ENCODE measurements at regions not wholly inside any gene's neighbourhood (a gene's known extent, or its start where the extent isn't known, plus 50 kb on each side); places are given as distances from the start of the nearest gene placed in this dataset.

GRCh38 chr4:173782660-173783059 is 252.6 kb upstream of the HAND2 start:
- no peak for DNase-seq (ENCODE audit: low read depth, low spot score)
- no peak for TF ChIP-seq CTCF (IDR thresholded peaks at IDR 0.05; ENCODE audit: low read depth, low read length)
- peaks cover 6% of the 10 kb centered on the region for H3K9me3 ChIP-seq (ENCODE audit: control insufficient read depth, insufficient read depth, low read length)
- H3K4me3 ChIP-seq (ENCODE audit: low read depth, low read length): no peak overlapping the region
- ChIA-PET POLR2A (no interaction called here), CTCF (no interaction called here)
- no peaks in the 10 kb centered on the region for H3K27me3 ChIP-seq (ENCODE audit: control insufficient read depth, insufficient read depth, low read length)
- no peak overlapping the region for H3K27ac ChIP-seq (ENCODE audit: low read depth, low read length)

- POLR2A ChIA-PET: no interaction called here
- CTCF ChIA-PET: no interaction called here
- no peaks in the 10 kb centered on the region for H3K27me3 ChIP-seq (ENCODE audit: control insufficient read depth, insufficient read depth, low read length)
- no peak for TF ChIP-seq CTCF (IDR thresholded peaks at IDR 0.05; ENCODE audit: low read depth, low read length)
- no peak overlapping the region for H3K4me3 ChIP-seq (ENCODE audit: low read depth, low read length)
- DNase-seq (ENCODE audit: low read depth, low spot score): no peak
- H3K27ac ChIP-seq (ENCODE audit: low read depth, low read length): no peak overlapping the region
- no peaks in the 10 kb centered on the region; the same call in 1 of the 2 replicates for H3K9me3 ChIP-seq (ENCODE audit: control insufficient read depth, insufficient read depth, low read length)
Measured at GRCh38 chr4:173777921-173778320, 247.9 kb upstream of the HAND2 start.

GRCh38 chr4:173777421-173777820 is 247.4 kb upstream of the HAND2 start:
- no peak for TF ChIP-seq CTCF (IDR thresholded peaks at IDR 0.05; ENCODE audit: low read depth, low read length)
- DNase-seq (ENCODE audit: low read depth, low spot score): no peak
- ChIA-PET POLR2A (no interaction called here), CTCF (no interaction called here)
- Histone ChIP-seq H3K27me3 (ENCODE audit: control insufficient read depth, insufficient read depth, low read length) (no peaks in the 10 kb centered on the region), H3K9me3 (ENCODE audit: control insufficient read depth, insufficient read depth, low read length) (no peaks in the 10 kb centered on the region; the same call in 1 of the 2 replicates), H3K27ac (ENCODE audit: low read depth, low read length) (no peak overlapping the region), H3K4me3 (ENCODE audit: low read depth, low read length) (no peak overlapping the region)

- Histone ChIP-seq H3K27me3 (ENCODE audit: control insufficient read depth, insufficient read depth, low read length) (no peaks in the 10 kb centered on the region), H3K27ac (ENCODE audit: low read depth, low read length) (no peak overlapping the region), H3K4me3 (ENCODE audit: low read depth, low read length) (no peak overlapping the region), H3K9me3 (ENCODE audit: control insufficient read depth, insufficient read depth, low read length) (no peaks in the 10 kb centered on the region)
- POLR2A ChIA-PET: no interaction called here
- DNase-seq (ENCODE audit: low read depth, low spot score): no peak
- TF ChIP-seq CTCF (IDR thresholded peaks at IDR 0.05; ENCODE audit: low read depth, low read length): no peak
- CTCF ChIA-PET: no interaction called here
Measured at GRCh38 chr4:173769568-173769967, 239.5 kb upstream of the HAND2 start.

GRCh38 chr4:173767650-173768049 is 237.6 kb upstream of the HAND2 start:
- H3K27me3 ChIP-seq (ENCODE audit: control insufficient read depth, insufficient read depth, low read length): no peaks in the 10 kb centered on the region
- TF ChIP-seq CTCF (IDR thresholded peaks at IDR 0.05; ENCODE audit: low read depth, low read length): no peak
- ChIA-PET CTCF (no interaction called here), POLR2A (no interaction called here)
- H3K27ac ChIP-seq (ENCODE audit: low read depth, low read length): no peak overlapping the region
- DNase-seq (ENCODE audit: low read depth, low spot score): no peak
- H3K4me3 ChIP-seq (ENCODE audit: low read depth, low read length): no peak overlapping the region
- no peaks in the 10 kb centered on the region for H3K9me3 ChIP-seq (ENCODE audit: control insufficient read depth, insufficient read depth, low read length)

Measured in AG04450 (cell line).